HepG2 (cell line): ENCODE measurements at regions not wholly inside any gene's neighbourhood (a gene's known extent, or its start where the extent isn't known, plus 50 kb on each side); places are given as distances from the start of the nearest gene placed in this dataset.
A peak's percentile ranks its signal among the peaks of the same experiment; 100 is the strongest.

Experiments
- ATAC-seq: fragments of 200-7000 bp; cut with Tn5 transposase; 3 replicates; pipeline ENCODE4 v1.9.1; 2020; ENCODE audit warnings: mild to moderate bottlenecking, moderate library complexity
- BruUV-seq: library from RNA; stranded (reverse); fragments of 400-500 nt; replicated peaks from 2 replicates; lab custom pipeline; 2021; lab: Mats Ljungman, UMichigan
- CTCF ChIA-PET: fragments of 300-600 bp; formaldehyde crosslinking; extraction: SDS; loops from one replicate; lab custom pipeline; 2021; ENCODE audit warnings: low total read pairs, inconsistent platforms, low intra/inter-chr PET ratio; lab: Yijun Ruan, JAX
- POLR2A ChIA-PET: fragments of 350-600 bp; sonication (Branson Sonifier 250); formaldehyde crosslinking; loops from one replicate; lab custom pipeline; 2020; ENCODE audit warnings: antibody characterized with exemption, inconsistent platforms; lab: Yijun Ruan, JAX
- DNase-seq: peaks from one replicate; pipeline ENCODE4 v3.0.0-alpha.2; 2015; ENCODE audit warnings: low spot score
- FAIRE-seq: peaks from 3 replicates; lab custom pipeline; 2011; peaks lifted over from hg19 to GRCh38; lab: Jason Lieb, UNC
- H2AFZ ChIP-seq: one replicate; pipeline ENCODE4 v1.6.1; 2011; ENCODE audit warnings: low read length, inconsistent platforms
- H3K27ac ChIP-seq: fragments of 300-600 bp; 3 replicates; pipeline ENCODE4 v1.8.0; 2011; ENCODE audit warnings: mixed run types, mild to moderate bottlenecking, mixed read lengths, low read length, inconsistent platforms; ENCODE audit not compliant: insufficient read depth; ENCODE audit errors: extremely low read length
- H3K27me3 ChIP-seq, 2 experiments: fragments of 200-600 bp in 1 of 2; 2 replicates in 1 of 2; 3 replicates in 1 of 2; pipeline versions ENCODE4 v1.6.0 to v1.8.0; 2011; ENCODE audit warnings: low read length in 2 of 2, mild to moderate bottlenecking in 2 of 2, moderate library complexity in 2 of 2, inconsistent platforms in 1 of 2; ENCODE audit not compliant: insufficient read depth in 2 of 2, control insufficient read depth in 1 of 2
- H3K36me3 ChIP-seq, 2 experiments: fragments of 200-600 bp in 1 of 2; replicated peaks in 1 of 2; 2 replicates in 1 of 2; 3 replicates in 1 of 2; pipeline versions ENCODE4 v1.5.1 to v1.8.0; 2011; ENCODE audit warnings: low read length in 2 of 2, inconsistent platforms in 1 of 2; ENCODE audit not compliant: insufficient read depth in 2 of 2, control insufficient read depth in 1 of 2
- H3K4me1 ChIP-seq: 2 replicates; pipeline ENCODE4 v1.5.1; 2012; ENCODE audit warnings: low read length, inconsistent platforms; ENCODE audit not compliant: insufficient read depth
- H3K4me2 ChIP-seq: 2 replicates; pipeline ENCODE4 v1.6.0; 2011; ENCODE audit warnings: low read depth, low read length, inconsistent platforms
- H3K4me3 ChIP-seq, 3 experiments: fragments of 200-600 bp in 1 of 3; sonication (generic), shearing (Covaris generic) in 1 of 3; replicated peaks in 1 of 3; 2 replicates each; pipeline ENCODE4 v1.5.1; 2011 to 2016; ENCODE audit warnings: low read length in 3 of 3, inconsistent platforms in 2 of 3, low read depth in 2 of 3, mild to moderate bottlenecking in 2 of 3, control low read depth in 1 of 3, mixed read lengths in 1 of 3; ENCODE audit not compliant: insufficient read depth in 1 of 3
- H3K79me2 ChIP-seq: one replicate; pipeline ENCODE4 v1.6.1; 2011; ENCODE audit warnings: low read length, inconsistent platforms; ENCODE audit not compliant: insufficient read depth
- H3K9ac ChIP-seq: 2 replicates; pipeline ENCODE4 v1.6.0; 2011; ENCODE audit warnings: mild to moderate bottlenecking, low read depth, low read length, inconsistent platforms; ENCODE audit not compliant: insufficient read depth
- H3K9me3 ChIP-seq: 2 replicates; pipeline ENCODE4 v1.5.1; 2012; ENCODE audit warnings: mild to moderate bottlenecking, low read length
- H4K20me1 ChIP-seq: 2 replicates; pipeline ENCODE4 v1.6.0; 2011; ENCODE audit warnings: inconsistent platforms, mild to moderate bottlenecking, low read length, moderate library complexity; ENCODE audit not compliant: insufficient read depth
- GMEB1 ChIP-seq: sonication (generic); formaldehyde crosslinking; IDR thresholded peaks from 2 replicates; pipeline ENCODE4 v1.5.1; 2020; ENCODE audit warnings: missing genetic modification reagents, mild to moderate bottlenecking, borderline replicate concordance
- JUND ChIP-seq: sonication (generic); formaldehyde crosslinking; IDR thresholded peaks from 2 replicates; pipeline ENCODE4 v1.8.0; 2022; ENCODE audit warnings: mild to moderate bottlenecking, missing genetic modification reagents
- KMT2B ChIP-seq: IDR thresholded peaks from 2 replicates; pipeline ENCODE4 v1.6.1; 2016; ENCODE audit warnings: missing genetic modification reagents, missing compliant biosample characterization
- MTA1 ChIP-seq: sonication (generic); formaldehyde crosslinking; IDR thresholded peaks from 2 replicates; pipeline ENCODE4 v1.4.0; 2020; ENCODE audit warnings: missing genetic modification reagents, mild to moderate bottlenecking, borderline replicate concordance
- PLSCR1 ChIP-seq: sonication (generic); formaldehyde crosslinking; IDR thresholded peaks from 2 replicates; pipeline ENCODE4 v1.5.0; 2020; ENCODE audit warnings: missing genetic modification reagents, mild to moderate bottlenecking, borderline replicate concordance
- SUZ12 ChIP-seq: fragments of 150-350 bp; IDR thresholded peaks from 2 replicates; pipeline ENCODE4 v1.6.1; 2014; ENCODE audit warnings: low read depth, low read length
- TEAD3 ChIP-seq: optimal IDR thresholded peaks from 2 replicates; pipeline ENCODE3; 2016; ENCODE audit warnings: borderline replicate concordance
- ZFYVE20 ChIP-seq: sonication (generic); formaldehyde crosslinking; IDR thresholded peaks from 2 replicates; pipeline ENCODE4 v1.8.0; 2023; ENCODE audit warnings: low read depth, mild to moderate bottlenecking, moderate library complexity, missing genetic modification reagents, borderline replicate concordance
- ZNF781 ChIP-seq: sonication (generic); formaldehyde crosslinking; IDR thresholded peaks from 2 replicates; pipeline ENCODE4 v1.5.1; 2020; ENCODE audit warnings: borderline replicate concordance, mild to moderate bottlenecking, missing genetic modification reagents; ENCODE audit errors: not compliant biosample characterization
- ZNF879 ChIP-seq: sonication (generic); formaldehyde crosslinking; IDR thresholded peaks from 2 replicates; pipeline ENCODE4 v1.8.1; 2023; ENCODE audit warnings: missing genetic modification reagents
- WGBS: methylation state at CpG from one replicate; pipeline ENCODE4 v1.1.6; 2017; ENCODE audit warnings: low lambda C conversion rate; 5-methylcytosine and 5-hydroxymethylcytosine counted together
- in situ Hi-C: cut with HindIII; loops from 2 replicates; pipeline ENCODE4 v1.10.0; 2017; ENCODE audit warnings: low pct_unique_long_range_greater_than_20kb; ENCODE audit not compliant: extremely low pct_ligation_motif_present
- intact Hi-C: fragments of 100-400 bp; cut with micrococcal nuclease; formaldehyde crosslinking; loops from one replicate; pipeline ENCODE4 v1.10.0; 2022; ENCODE audit not compliant: unreplicated experiment
- TF ChIP-seq, protein P1 (sequence below): sonication (generic); formaldehyde crosslinking; IDR thresholded peaks from one replicate; pipeline ENCODE4 v1.5.1; 2020; ENCODE audit warnings: mild to moderate bottlenecking, missing genetic modification reagents; ENCODE audit errors: not compliant biosample characterization
- TF ChIP-seq, protein P2 (sequence below): sonication (generic); formaldehyde crosslinking; IDR thresholded peaks from 2 replicates; pipeline ENCODE4 v1.5.1; 2020; ENCODE audit warnings: missing genetic modification reagents, mild to moderate bottlenecking, borderline replicate concordance

DNA sequence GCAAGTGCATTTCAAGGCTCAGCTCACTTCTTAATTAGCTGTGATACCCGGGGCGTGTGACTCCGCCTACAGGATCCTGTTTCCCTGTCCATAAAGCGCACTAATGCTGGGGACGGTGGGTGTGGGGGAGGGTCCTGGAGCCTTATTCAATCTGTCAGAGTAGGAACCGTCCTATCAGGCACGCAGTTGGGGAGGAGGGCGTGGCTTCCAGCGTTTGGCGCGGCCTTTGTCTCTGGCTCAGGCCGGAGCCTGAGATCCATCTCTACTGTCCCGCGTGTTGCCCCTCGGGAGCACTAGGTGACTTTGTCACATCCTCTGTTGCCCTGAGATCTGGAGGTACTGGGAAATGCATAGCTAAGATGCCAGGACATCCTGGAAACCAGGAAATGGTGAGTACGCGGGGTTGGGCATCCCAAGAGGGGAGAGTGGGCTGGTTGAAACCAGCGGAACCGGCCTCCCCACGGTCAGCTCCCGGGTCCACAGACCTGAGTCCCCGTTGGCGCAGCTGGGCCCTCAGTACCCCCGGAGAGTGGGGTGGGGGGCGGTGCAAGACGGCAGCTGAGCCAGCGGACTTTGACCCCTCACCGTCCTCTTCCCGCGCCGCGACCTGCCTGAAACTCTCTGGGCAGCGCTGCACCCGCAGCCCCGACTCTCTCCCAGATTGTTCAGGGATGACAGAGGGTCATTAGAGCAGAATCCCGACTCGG is 104.4 kb upstream of the ZNF92 start:
- Histone ChIP-seq H3K36me3 (no peaks in the 10 kb centered on the region), H3K4me2 (peak overlapping the region; percentile 90), H3K27me3 (peaks cover 0 to 3% of the 10 kb centered on the region in 2 experiments; a peak in 2 of 5 replicates), H3K27ac (peak overlapping the region; percentile 71), H3K4me3 (peak overlapping the region; percentile 82 to 97 (median 83)), H2AFZ (peak overlapping the region; percentile 76), H3K79me2 (no peaks in the 10 kb centered on the region), H3K9me3 (no peaks in the 10 kb centered on the region), H3K9ac (peak overlapping the region; percentile 74), H3K4me1 (peaks cover 31% of the 10 kb centered on the region), H4K20me1 (no peaks in the 10 kb centered on the region)
- DNase-seq (peak; percentile 90), FAIRE-seq (peak; percentile 84), ATAC-seq (peak; percentile 98)
- in situ Hi-C loops (no loop called here), intact Hi-C loops (no loop called here)
- 0% methylated on average over 15 of the region's 37 CpGs for WGBS
- CTCF ChIA-PET = no interaction called here
- BruUV-seq = no TSS peak
- POLR2A ChIA-PET = no interaction called here
- no peak for TF ChIP-seq SUZ12
- TF ChIP-seq, protein P1, sequence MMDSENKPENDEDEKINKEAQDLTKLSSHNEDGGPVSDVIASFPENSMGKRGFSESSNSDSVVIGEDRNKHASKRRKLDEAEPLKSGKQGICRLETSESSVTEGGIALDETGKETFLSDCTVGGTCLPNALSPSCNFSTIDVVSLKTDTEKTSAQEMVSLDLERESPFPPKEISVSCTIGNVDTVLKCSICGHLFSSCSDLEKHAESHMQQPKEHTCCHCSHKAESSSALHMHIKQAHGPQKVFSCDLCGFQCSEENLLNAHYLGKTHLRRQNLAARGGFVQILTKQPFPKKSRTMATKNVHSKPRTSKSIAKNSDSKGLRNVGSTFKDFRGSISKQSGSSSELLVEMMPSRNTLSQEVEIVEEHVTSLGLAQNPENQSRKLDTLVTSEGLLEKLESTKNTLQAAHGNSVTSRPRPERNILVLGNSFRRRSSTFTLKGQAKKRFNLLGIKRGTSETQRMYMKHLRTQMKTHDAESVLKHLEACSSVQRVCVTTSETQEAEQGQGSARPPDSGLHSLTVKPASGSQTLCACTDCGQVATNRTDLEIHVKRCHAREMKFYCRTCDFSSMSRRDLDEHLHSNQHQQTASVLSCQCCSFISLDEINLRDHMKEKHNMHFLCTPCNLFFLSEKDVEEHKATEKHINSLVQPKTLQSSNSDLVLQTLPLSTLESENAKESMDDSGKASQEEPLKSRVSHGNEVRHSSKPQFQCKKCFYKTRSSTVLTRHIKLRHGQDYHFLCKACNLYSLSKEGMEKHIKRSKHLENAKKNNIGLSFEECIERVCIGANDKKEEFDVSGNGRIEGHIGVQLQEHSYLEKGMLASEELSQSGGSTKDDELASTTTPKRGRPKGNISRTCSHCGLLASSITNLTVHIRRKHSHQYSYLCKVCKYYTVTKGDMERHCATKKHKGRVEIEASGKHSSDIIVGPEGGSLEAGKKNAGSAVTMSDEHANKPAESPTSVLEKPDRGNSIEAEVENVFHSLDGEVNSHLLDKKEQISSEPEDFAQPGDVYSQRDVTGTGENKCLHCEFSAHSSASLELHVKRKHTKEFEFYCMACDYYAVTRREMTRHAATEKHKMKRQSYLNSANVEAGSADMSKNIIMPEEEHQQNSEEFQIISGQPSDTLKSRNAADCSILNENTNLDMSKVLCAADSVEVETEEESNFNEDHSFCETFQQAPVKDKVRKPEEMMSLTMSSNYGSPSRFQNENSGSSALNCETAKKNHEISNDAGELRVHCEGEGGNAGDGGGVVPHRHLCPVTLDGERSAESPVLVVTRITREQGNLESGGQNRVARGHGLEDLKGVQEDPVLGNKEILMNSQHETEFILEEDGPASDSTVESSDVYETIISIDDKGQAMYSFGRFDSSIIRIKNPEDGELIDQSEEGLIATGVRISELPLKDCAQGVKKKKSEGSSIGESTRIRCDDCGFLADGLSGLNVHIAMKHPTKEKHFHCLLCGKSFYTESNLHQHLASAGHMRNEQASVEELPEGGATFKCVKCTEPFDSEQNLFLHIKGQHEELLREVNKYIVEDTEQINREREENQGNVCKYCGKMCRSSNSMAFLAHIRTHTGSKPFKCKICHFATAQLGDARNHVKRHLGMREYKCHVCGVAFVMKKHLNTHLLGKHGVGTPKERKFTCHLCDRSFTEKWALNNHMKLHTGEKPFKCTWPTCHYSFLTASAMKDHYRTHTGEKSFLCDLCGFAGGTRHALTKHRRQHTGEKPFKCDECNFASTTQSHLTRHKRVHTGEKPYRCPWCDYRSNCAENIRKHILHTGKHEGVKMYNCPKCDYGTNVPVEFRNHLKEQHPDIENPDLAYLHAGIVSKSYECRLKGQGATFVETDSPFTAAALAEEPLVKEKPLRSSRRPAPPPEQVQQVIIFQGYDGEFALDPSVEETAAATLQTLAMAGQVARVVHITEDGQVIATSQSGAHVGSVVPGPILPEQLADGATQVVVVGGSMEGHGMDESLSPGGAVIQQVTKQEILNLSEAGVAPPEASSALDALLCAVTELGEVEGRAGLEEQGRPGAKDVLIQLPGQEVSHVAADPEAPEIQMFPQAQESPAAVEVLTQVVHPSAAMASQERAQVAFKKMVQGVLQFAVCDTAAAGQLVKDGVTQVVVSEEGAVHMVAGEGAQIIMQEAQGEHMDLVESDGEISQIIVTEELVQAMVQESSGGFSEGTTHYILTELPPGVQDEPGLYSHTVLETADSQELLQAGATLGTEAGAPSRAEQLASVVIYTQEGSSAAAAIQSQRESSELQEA (CRISPR knock-in tag) = no peak
- TF ChIP-seq PLSCR1 (CRISPR knock-in tag) = no peak
- TF ChIP-seq TEAD3 = no peak
- no peak; the same call in 1 of the 2 replicates for TF ChIP-seq KMT2B (CRISPR knock-in tag)
- peak; percentile 74; the same call in 1 of the 2 replicates for TF ChIP-seq MTA1 (CRISPR knock-in tag)
- TF ChIP-seq GMEB1 (CRISPR knock-in tag) = no peak
- TF ChIP-seq JUND (CRISPR knock-in tag) = no peak
- no peak for TF ChIP-seq ZNF879 (CRISPR knock-in tag)
- TF ChIP-seq ZNF781 (CRISPR knock-in tag) = no peak
- TF ChIP-seq ZFYVE20 (CRISPR knock-in tag) = no peak
- TF ChIP-seq, protein P2, sequence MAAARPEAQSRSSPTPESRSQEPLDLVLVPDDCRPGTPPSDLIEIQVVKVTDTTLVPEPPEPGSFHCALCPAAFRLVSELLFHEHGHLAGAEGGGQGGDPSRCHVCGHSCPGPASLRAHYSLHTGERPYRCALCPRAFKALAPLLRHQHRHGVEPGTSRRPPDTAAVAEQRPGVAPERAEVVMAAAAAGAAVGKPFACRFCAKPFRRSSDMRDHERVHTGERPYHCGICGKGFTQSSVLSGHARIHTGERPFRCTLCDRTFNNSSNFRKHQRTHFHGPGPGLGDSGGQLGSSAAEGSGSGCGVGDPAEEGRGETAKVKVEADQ = no peak; the same call in 1 of the 2 replicates
